Keratinocyte (primary cell): ENCODE measurements at regions not wholly inside any gene's neighbourhood (a gene's known extent, or its start where the extent isn't known, plus 50 kb on each side); places are given as distances from the start of the nearest gene placed in this dataset.

ENCODE experiments used
- CTCF ChIP-seq, 3 experiments: IDR thresholded peaks in 1 of 3; conservative IDR thresholded peaks in 1 of 3; optimal IDR thresholded peaks in 1 of 3; 2 replicates in 2 of 3; 3 replicates in 1 of 3; pipeline versions ENCODE3 to v1.5.1; 2011; ENCODE audit warnings: low read length in 3 of 3, mild to moderate bottlenecking in 3 of 3, moderate library complexity in 2 of 3, control low read depth in 1 of 3, inconsistent platforms in 1 of 3; ENCODE audit not compliant: insufficient read depth in 2 of 3; ENCODE audit errors: extremely low read depth in 1 of 3
- EZH2 ChIP-seq: IDR thresholded peaks from one replicate; pipeline ENCODE4 v1.6.1; 2012; ENCODE audit warnings: inconsistent platforms, mild to moderate bottlenecking, low read length, moderate library complexity

- TF ChIP-seq CTCF (optimal IDR thresholded peaks at IDR 0.05 in 1 of 3, IDR thresholded peaks at IDR 0.05 in 1 of 3, conservative IDR thresholded peaks at IDR 0.05 in 1 of 3; ENCODE audit: extremely low read depth in 1 of 3, insufficient read depth in 2 of 3, low read length in 3 of 3) (no peak), EZH2 (no peak)
Observed at GRCh38 chr11:36729825-36730224, 131.8 kb upstream of the RAG2 start.
